Right forelimb (tissue), 1 donor: ENCODE measurements at regions not wholly inside any gene's neighbourhood (a gene's known extent, or its start where the extent isn't known, plus 50 kb on each side); places are given as distances from the start of the nearest gene placed in this dataset.

Experiments used
- DNase-seq: peaks from one replicate; pipeline ENCODE4 v3.0.0-alpha.2; 2018

- no peak for DNase-seq
Observed at GRCh38 chrX:49773993-49774392, 55.1 kb upstream of the PAGE4 start.

GRCh38 chrX:49767236-49767635, 61.9 kb upstream of the PAGE4 start:
- DNase-seq = no peak

GRCh38 chrX:49762175-49762720, 66.5 kb upstream of the PAGE1 start:
- DNase-seq = no peak

GRCh38 chrX:49761481-49761880, 65.7 kb upstream of the PAGE1 start:
- no peak for DNase-seq

GRCh38 chrX:49760290-49760890, 64.6 kb upstream of the PAGE1 start:
- no peak for DNase-seq

GRCh38 chrX:49756692-49757091, 60.9 kb upstream of the PAGE1 start:
- no peak for DNase-seq

- DNase-seq = peak; percentile 48
Observed at GRCh38 chrX:49754233-49754857, 58.6 kb upstream of the PAGE1 start.

GRCh38 chrX:49753691-49754090, 57.9 kb upstream of the PAGE1 start:
- DNase-seq = no peak

GRCh38 chrX:49748211-49748956, 52.6 kb upstream of the PAGE1 start:
- DNase-seq = no peak

GRCh38 chrX:49746306-49746705, 50.5 kb upstream of the PAGE1 start:
- DNase-seq = no peak
